HepG2 (cell line): ENCODE measurements at regions not wholly inside any gene's neighbourhood (a gene's known extent, or its start where the extent isn't known, plus 50 kb on each side); places are given as distances from the start of the nearest gene placed in this dataset.

ENCODE experiments used
- ATAC-seq: fragments of 200-7000 bp; cut with Tn5 transposase; 3 replicates; pipeline ENCODE4 v1.9.1; 2020; ENCODE audit warnings: mild to moderate bottlenecking, moderate library complexity
- BruUV-seq: library from RNA; stranded (reverse); fragments of 400-500 nt; replicated peaks from 2 replicates; lab custom pipeline; 2021; lab: Mats Ljungman, UMichigan
- CTCF ChIA-PET: fragments of 300-600 bp; formaldehyde crosslinking; extraction: SDS; loops from one replicate; lab custom pipeline; 2021; ENCODE audit warnings: low total read pairs, inconsistent platforms, low intra/inter-chr PET ratio; lab: Yijun Ruan, JAX
- POLR2A ChIA-PET: fragments of 350-600 bp; sonication (Branson Sonifier 250); formaldehyde crosslinking; loops from one replicate; lab custom pipeline; 2020; ENCODE audit warnings: antibody characterized with exemption, inconsistent platforms; lab: Yijun Ruan, JAX
- DNase-seq: peaks from one replicate; pipeline ENCODE4 v3.0.0-alpha.2; 2015; ENCODE audit warnings: low spot score
- FAIRE-seq: peaks from 3 replicates; lab custom pipeline; 2011; peaks lifted over from hg19 to GRCh38; lab: Jason Lieb, UNC
- H2AFZ ChIP-seq: one replicate; pipeline ENCODE4 v1.6.1; 2011; ENCODE audit warnings: low read length, inconsistent platforms
- H3K27ac ChIP-seq: fragments of 300-600 bp; 3 replicates; pipeline ENCODE4 v1.8.0; 2011; ENCODE audit warnings: mixed run types, mild to moderate bottlenecking, mixed read lengths, low read length, inconsistent platforms; ENCODE audit not compliant: insufficient read depth; ENCODE audit errors: extremely low read length
- H3K27me3 ChIP-seq, 2 experiments: fragments of 200-600 bp in 1 of 2; 2 replicates in 1 of 2; 3 replicates in 1 of 2; pipeline versions ENCODE4 v1.6.0 to v1.8.0; 2011; ENCODE audit warnings: low read length in 2 of 2, mild to moderate bottlenecking in 2 of 2, moderate library complexity in 2 of 2, inconsistent platforms in 1 of 2; ENCODE audit not compliant: insufficient read depth in 2 of 2, control insufficient read depth in 1 of 2
- H3K36me3 ChIP-seq, 2 experiments: fragments of 200-600 bp in 1 of 2; replicated peaks in 1 of 2; 2 replicates in 1 of 2; 3 replicates in 1 of 2; pipeline versions ENCODE4 v1.5.1 to v1.8.0; 2011; ENCODE audit warnings: low read length in 2 of 2, inconsistent platforms in 1 of 2; ENCODE audit not compliant: insufficient read depth in 2 of 2, control insufficient read depth in 1 of 2
- H3K4me1 ChIP-seq: 2 replicates; pipeline ENCODE4 v1.5.1; 2012; ENCODE audit warnings: low read length, inconsistent platforms; ENCODE audit not compliant: insufficient read depth
- H3K4me2 ChIP-seq: 2 replicates; pipeline ENCODE4 v1.6.0; 2011; ENCODE audit warnings: low read depth, low read length, inconsistent platforms
- H3K4me3 ChIP-seq, 3 experiments: fragments of 200-600 bp in 1 of 3; sonication (generic), shearing (Covaris generic) in 1 of 3; replicated peaks in 1 of 3; 2 replicates each; pipeline ENCODE4 v1.5.1; 2011 to 2016; ENCODE audit warnings: low read length in 3 of 3, inconsistent platforms in 2 of 3, low read depth in 2 of 3, mild to moderate bottlenecking in 2 of 3, control low read depth in 1 of 3, mixed read lengths in 1 of 3; ENCODE audit not compliant: insufficient read depth in 1 of 3
- H3K79me2 ChIP-seq: one replicate; pipeline ENCODE4 v1.6.1; 2011; ENCODE audit warnings: low read length, inconsistent platforms; ENCODE audit not compliant: insufficient read depth
- H3K9ac ChIP-seq: 2 replicates; pipeline ENCODE4 v1.6.0; 2011; ENCODE audit warnings: mild to moderate bottlenecking, low read depth, low read length, inconsistent platforms; ENCODE audit not compliant: insufficient read depth
- H3K9me3 ChIP-seq: 2 replicates; pipeline ENCODE4 v1.5.1; 2012; ENCODE audit warnings: mild to moderate bottlenecking, low read length
- H4K20me1 ChIP-seq: 2 replicates; pipeline ENCODE4 v1.6.0; 2011; ENCODE audit warnings: inconsistent platforms, mild to moderate bottlenecking, low read length, moderate library complexity; ENCODE audit not compliant: insufficient read depth
- BRCA1 ChIP-seq: sonication (generic); formaldehyde crosslinking; IDR thresholded peaks from 2 replicates; pipeline ENCODE4 v1.4.0; 2020; ENCODE audit warnings: missing genetic modification reagents
- HNF4G ChIP-seq, 2 experiments: sonication (generic) in 1 of 2; formaldehyde crosslinking in 1 of 2; IDR thresholded peaks; 2 replicates each; pipeline versions ENCODE4 v1.4.0 to v1.6.1; 2011 to 2020; ENCODE audit warnings: borderline replicate concordance in 2 of 2, low read depth in 2 of 2, mild to moderate bottlenecking in 2 of 2, low read length in 1 of 2, missing genetic modification reagents in 1 of 2, moderate library complexity in 1 of 2
- MXD4 ChIP-seq: IDR thresholded peaks from 2 replicates; pipeline ENCODE4 v1.6.1; 2016; ENCODE audit warnings: mild to moderate bottlenecking, missing biosample characterization, missing genetic modification reagents
- MYNN ChIP-seq: sonication (generic); formaldehyde crosslinking; IDR thresholded peaks from 2 replicates; pipeline ENCODE4 v1.4.0; 2020; ENCODE audit warnings: mild to moderate bottlenecking, low read depth, missing genetic modification reagents
- RBAK ChIP-seq: sonication (generic); formaldehyde crosslinking; IDR thresholded peaks from 2 replicates; pipeline ENCODE4 v1.5.1; 2020; ENCODE audit warnings: mild to moderate bottlenecking, missing genetic modification reagents
- SKIL ChIP-seq: sonication (generic); formaldehyde crosslinking; IDR thresholded peaks from 2 replicates; pipeline ENCODE4 v1.8.0; 2022; ENCODE audit warnings: missing genetic modification reagents, mild to moderate bottlenecking, moderate library complexity, borderline replicate concordance
- TBP ChIP-seq: sonication (generic); formaldehyde crosslinking; IDR thresholded peaks from 2 replicates; pipeline ENCODE4 v1.5.0; 2020; ENCODE audit warnings: missing genetic modification reagents
- ZNF510 ChIP-seq: sonication (generic); formaldehyde crosslinking; IDR thresholded peaks from 2 replicates; pipeline ENCODE4 v1.4.0; 2020; ENCODE audit warnings: low read depth, mild to moderate bottlenecking, missing genetic modification reagents
- ZNF589 ChIP-seq: sonication (generic); formaldehyde crosslinking; conservative IDR thresholded peaks from 2 replicates; pipeline ENCODE4 v1.8.0; 2022; ENCODE audit warnings: mild to moderate bottlenecking, moderate library complexity, missing genetic modification reagents
- ZNF597 ChIP-seq: sonication (generic); formaldehyde crosslinking; IDR thresholded peaks from 2 replicates; pipeline ENCODE4 v1.5.0; 2020; ENCODE audit warnings: missing genetic modification reagents
- ZNF883 ChIP-seq: sonication (generic); formaldehyde crosslinking; IDR thresholded peaks from 2 replicates; pipeline ENCODE4 v1.5.1; 2020; ENCODE audit warnings: mild to moderate bottlenecking, missing genetic modification reagents; ENCODE audit errors: not compliant biosample characterization
- WGBS: methylation state at CpG from one replicate; pipeline ENCODE4 v1.1.6; 2017; ENCODE audit warnings: low lambda C conversion rate; 5-methylcytosine and 5-hydroxymethylcytosine counted together
- in situ Hi-C: cut with HindIII; loops from 2 replicates; pipeline ENCODE4 v1.10.0; 2017; ENCODE audit warnings: low pct_unique_long_range_greater_than_20kb; ENCODE audit not compliant: extremely low pct_ligation_motif_present
- intact Hi-C: fragments of 100-400 bp; cut with micrococcal nuclease; formaldehyde crosslinking; loops from one replicate; pipeline ENCODE4 v1.10.0; 2022; ENCODE audit not compliant: unreplicated experiment
- TF ChIP-seq, protein P1 (sequence below): sonication (generic); formaldehyde crosslinking; IDR thresholded peaks from 2 replicates; pipeline ENCODE4 v1.5.1; 2020; ENCODE audit warnings: missing genetic modification reagents, mild to moderate bottlenecking, borderline replicate concordance
- TF ChIP-seq, protein P2 (sequence below): sonication (generic); formaldehyde crosslinking; IDR thresholded peaks from 2 replicates; pipeline ENCODE4 v1.5.0; 2020; ENCODE audit warnings: mild to moderate bottlenecking, missing genetic modification reagents

GRCh38 chr3:94937980-94938379 is 875.1 kb downstream of the NSUN3 start (continued):
- TF ChIP-seq, protein P1, sequence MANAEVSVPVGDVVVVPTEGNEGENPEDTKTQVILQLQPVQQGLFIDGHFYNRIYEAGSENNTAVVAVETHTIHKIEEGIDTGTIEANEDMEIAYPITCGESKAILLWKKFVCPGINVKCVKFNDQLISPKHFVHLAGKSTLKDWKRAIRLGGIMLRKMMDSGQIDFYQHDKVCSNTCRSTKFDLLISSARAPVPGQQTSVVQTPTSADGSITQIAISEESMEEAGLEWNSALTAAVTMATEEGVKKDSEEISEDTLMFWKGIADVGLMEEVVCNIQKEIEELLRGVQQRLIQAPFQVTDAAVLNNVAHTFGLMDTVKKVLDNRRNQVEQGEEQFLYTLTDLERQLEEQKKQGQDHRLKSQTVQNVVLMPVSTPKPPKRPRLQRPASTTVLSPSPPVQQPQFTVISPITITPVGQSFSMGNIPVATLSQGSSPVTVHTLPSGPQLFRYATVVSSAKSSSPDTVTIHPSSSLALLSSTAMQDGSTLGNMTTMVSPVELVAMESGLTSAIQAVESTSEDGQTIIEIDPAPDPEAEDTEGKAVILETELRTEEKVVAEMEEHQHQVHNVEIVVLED (CRISPR knock-in tag) = no peak
- no peak for TF ChIP-seq MYNN (CRISPR knock-in tag)

GRCh38 chr3:94946683-94947082 is 883.8 kb downstream of the NSUN3 start:
- Histone ChIP-seq H3K36me3 (no peaks in the 10 kb centered on the region), H3K79me2 (no peaks in the 10 kb centered on the region), H3K27ac (no peak overlapping the region), H3K4me2 (no peak overlapping the region), H2AFZ (no peak overlapping the region), H3K9me3 (no peaks in the 10 kb centered on the region), H3K4me1 (no peaks in the 10 kb centered on the region), H4K20me1 (no peaks in the 10 kb centered on the region), H3K4me3 (no peak overlapping the region), H3K27me3 (no peaks in the 10 kb centered on the region), H3K9ac (no peak overlapping the region)
- TF ChIP-seq TBP (CRISPR knock-in tag) (no peak), ZNF589 (CRISPR knock-in tag) (no peak), HNF4G (IDR thresholded peaks at IDR 0.05; ENCODE audit: borderline replicate concordance, low read depth, low read length) (no peak), HNF4G (CRISPR knock-in tag; IDR thresholded peaks at IDR 0.05; ENCODE audit: borderline replicate concordance, low read depth) (no peak), BRCA1 (no peak), MXD4 (no peak), RBAK (CRISPR knock-in tag) (no peak), ZNF510 (CRISPR knock-in tag) (no peak), SKIL (no peak), ZNF883 (CRISPR knock-in tag) (no peak), ZNF597 (CRISPR knock-in tag) (no peak)
- TF ChIP-seq, protein P2, sequence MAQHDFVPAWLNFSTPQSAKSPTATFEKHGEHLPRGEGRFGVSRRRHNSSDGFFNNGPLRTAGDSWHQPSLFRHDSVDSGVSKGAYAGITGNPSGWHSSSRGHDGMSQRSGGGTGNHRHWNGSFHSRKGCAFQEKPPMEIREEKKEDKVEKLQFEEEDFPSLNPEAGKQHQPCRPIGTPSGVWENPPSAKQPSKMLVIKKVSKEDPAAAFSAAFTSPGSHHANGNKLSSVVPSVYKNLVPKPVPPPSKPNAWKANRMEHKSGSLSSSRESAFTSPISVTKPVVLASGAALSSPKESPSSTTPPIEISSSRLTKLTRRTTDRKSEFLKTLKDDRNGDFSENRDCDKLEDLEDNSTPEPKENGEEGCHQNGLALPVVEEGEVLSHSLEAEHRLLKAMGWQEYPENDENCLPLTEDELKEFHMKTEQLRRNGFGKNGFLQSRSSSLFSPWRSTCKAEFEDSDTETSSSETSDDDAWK (CRISPR knock-in tag) = no peak
- POLR2A ChIA-PET = no interaction called here
- ATAC-seq (no peak), FAIRE-seq (no peak), DNase-seq (no peak)
- 0% methylated on average over 1 of the region's 6 CpGs for WGBS
- no TSS peak for BruUV-seq
- CTCF ChIA-PET = no interaction called here
- in situ Hi-C loops (no loop called here), intact Hi-C loops (no loop called here)
